Neural progenitor cell (in vitro differentiated cells): ENCODE measurements at regions not wholly inside any gene's neighbourhood (a gene's known extent, or its start where the extent isn't known, plus 50 kb on each side); places are given as distances from the start of the nearest gene placed in this dataset.

Experiments used
- DNase-seq: peaks from one replicate; pipeline ENCODE4 v3.0.0-alpha.2; 2016; ENCODE audit warnings: low spot score
- H2AFZ ChIP-seq: fragments of 200-600 bp; sonication (generic); replicated peaks from 2 replicates; pipeline ENCODE4 v1.6.1; 2016; ENCODE audit warnings: antibody characterized with exemption
- H3F3A ChIP-seq: fragments of 200-600 bp; sonication (generic); 2 replicates; pipeline ENCODE4 v1.6.1; 2016; ENCODE audit warnings: antibody characterized with exemption, low read depth
- H3K27ac ChIP-seq: fragments of 200-600 bp; sonication (generic); 2 replicates; pipeline ENCODE4 v1.5.1; 2016; ENCODE audit warnings: mild to moderate bottlenecking
- H3K27me3 ChIP-seq: fragments of 200-600 bp; sonication (generic); 2 replicates; pipeline ENCODE4 v1.6.1; 2016; ENCODE audit warnings: mild to moderate bottlenecking, moderate library complexity
- H3K36me3 ChIP-seq: fragments of 200-600 bp; sonication (generic); 2 replicates; pipeline ENCODE4 v1.5.1; 2016
- H3K4me1 ChIP-seq: fragments of 200-600 bp; sonication (generic); 2 replicates; pipeline ENCODE4 v1.6.1; 2016; ENCODE audit warnings: mixed run types
- H3K4me2 ChIP-seq: fragments of 200-600 bp; sonication (generic); 2 replicates; pipeline ENCODE4 v1.6.1; 2016
- H3K4me3 ChIP-seq: fragments of 200-600 bp; sonication (generic); 2 replicates; pipeline ENCODE4 v1.5.1; 2016
- H3K79me2 ChIP-seq: fragments of 200-600 bp; sonication (generic); 2 replicates; pipeline ENCODE4 v1.6.1; 2016; ENCODE audit warnings: low read depth
- H3K9ac ChIP-seq: fragments of 200-600 bp; sonication (generic); 2 replicates; pipeline ENCODE4 v1.6.1; 2016
- H3K9me3 ChIP-seq: fragments of 200-600 bp; sonication (generic); 2 replicates; pipeline ENCODE4 v1.5.1; 2016; ENCODE audit warnings: low read depth
- H4K20me1 ChIP-seq: fragments of 200-600 bp; sonication (generic); 2 replicates; pipeline ENCODE4 v1.6.1; 2016; ENCODE audit warnings: low read depth
- H3K27ac Mint-ChIP-seq: 3 replicates; pipeline ENCODE4 v1.8.0; 2021; ENCODE audit warnings: mixed read lengths
- H3K27me3 Mint-ChIP-seq: 2 replicates; pipeline ENCODE4 v1.8.0; 2022; ENCODE audit warnings: low read depth, mild to moderate bottlenecking, inconsistent platforms, moderate library complexity, mixed read lengths; ENCODE audit not compliant: insufficient read depth
- H3K36me3 Mint-ChIP-seq: 3 replicates; pipeline ENCODE4 v1.8.0; 2021; ENCODE audit warnings: mixed read lengths
- H3K4me1 Mint-ChIP-seq: 3 replicates; pipeline ENCODE4 v1.8.0; 2021; ENCODE audit warnings: mixed read lengths
- H3K4me3 Mint-ChIP-seq: 3 replicates; pipeline ENCODE4 v1.8.0; 2021; ENCODE audit warnings: mild to moderate bottlenecking, moderate library complexity, mixed read lengths
- H3K9me3 Mint-ChIP-seq: 3 replicates; pipeline ENCODE4 v1.8.0; 2020; ENCODE audit warnings: mixed read lengths
- CTCF ChIP-seq: fragments of 200-600 bp; sonication (generic); IDR thresholded peaks from 2 replicates; pipeline ENCODE4 v1.5.1; 2017; ENCODE audit warnings: antibody characterized with exemption, mild to moderate bottlenecking
- EZH2 ChIP-seq: fragments of 200-600 bp; sonication (generic); IDR thresholded peaks from 2 replicates; pipeline ENCODE4 v1.6.1; 2017; ENCODE audit warnings: antibody characterized with exemption, mild to moderate bottlenecking, moderate library complexity
- EZH2phosphoT487 ChIP-seq: fragments of 200-600 bp; sonication (generic); IDR thresholded peaks from 2 replicates; pipeline ENCODE4 v1.6.1; 2017; ENCODE audit warnings: antibody characterized with exemption

DNA sequence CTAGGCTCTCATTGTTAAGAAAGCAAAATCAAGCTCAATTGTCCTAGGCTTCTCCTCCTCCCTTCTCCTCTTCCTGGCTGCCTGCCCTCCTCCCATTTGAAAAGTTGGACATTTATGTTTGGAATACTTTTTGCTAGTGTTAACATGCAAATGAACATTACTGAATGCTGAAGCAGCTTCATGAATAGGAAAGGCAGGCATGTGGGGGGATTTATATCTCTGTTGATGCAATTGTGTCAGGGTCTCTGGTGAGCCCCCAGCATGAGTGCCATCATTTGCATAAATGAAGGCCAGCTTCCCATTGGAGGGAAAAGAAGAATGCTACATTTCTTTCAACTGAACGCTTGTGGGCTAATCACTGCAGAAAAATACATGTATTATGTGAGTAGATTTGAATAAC lies 160.1 kb upstream of the NDST3 start:
- H3K27me3 Mint-ChIP-seq: peaks cover 2% of the 10 kb centered on the region
- Histone ChIP-seq H3K9ac (no peak overlapping the region), H3K9me3 (no peaks in the 10 kb centered on the region), H3F3A (no peaks in the 10 kb centered on the region), H2AFZ (no peak overlapping the region), H3K27me3 (no peaks in the 10 kb centered on the region), H3K4me3 (no peak overlapping the region), H3K4me2 (no peak overlapping the region), H4K20me1 (no peaks in the 10 kb centered on the region), H3K36me3 (no peaks in the 10 kb centered on the region), H3K4me1 (no peaks in the 10 kb centered on the region), H3K27ac (no peak overlapping the region), H3K79me2 (no peaks in the 10 kb centered on the region)
- peaks cover 11% of the 10 kb centered on the region for H3K4me1 Mint-ChIP-seq
- no peak overlapping the region for H3K4me3 Mint-ChIP-seq
- no peaks in the 10 kb centered on the region for H3K9me3 Mint-ChIP-seq
- no peak for DNase-seq
- H3K27ac Mint-ChIP-seq: no peak overlapping the region
- no peak for TF ChIP-seq EZH2phosphoT487
- no peak for TF ChIP-seq EZH2
- no peak for TF ChIP-seq CTCF
- no peaks in the 10 kb centered on the region for H3K36me3 Mint-ChIP-seq

DNA sequence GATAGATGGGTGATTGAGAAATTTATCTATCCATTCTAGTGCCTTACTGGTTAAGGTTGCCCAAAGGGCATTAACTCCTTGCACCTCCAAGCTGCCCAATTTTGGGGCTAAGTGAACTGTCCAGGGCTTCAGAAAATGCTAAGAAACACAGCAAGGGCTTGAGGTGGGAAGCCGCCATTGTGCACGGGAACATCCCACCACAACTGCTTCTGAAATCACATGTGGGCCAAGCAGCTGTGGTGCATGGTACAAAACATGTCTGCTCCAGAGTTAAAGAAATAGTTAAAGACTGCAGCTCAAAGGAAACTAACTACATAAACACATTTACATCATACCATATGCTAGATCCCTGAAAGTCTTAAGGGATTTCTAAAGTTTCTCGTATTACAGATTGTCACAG lies 144.3 kb upstream of the NDST3 start:
- Histone ChIP-seq H3K79me2 (no peaks in the 10 kb centered on the region), H3K36me3 (no peaks in the 10 kb centered on the region), H3F3A (no peaks in the 10 kb centered on the region), H3K4me3 (no peak overlapping the region), H3K9me3 (no peaks in the 10 kb centered on the region), H2AFZ (peak overlapping the region; percentile 47), H3K9ac (no peak overlapping the region), H3K27ac (no peak overlapping the region), H3K27me3 (no peaks in the 10 kb centered on the region), H4K20me1 (no peaks in the 10 kb centered on the region), H3K4me2 (no peak overlapping the region), H3K4me1 (no peaks in the 10 kb centered on the region)
- DNase-seq: no peak
- no peak overlapping the region for H3K27ac Mint-ChIP-seq
- no peaks in the 10 kb centered on the region for H3K9me3 Mint-ChIP-seq
- no peaks in the 10 kb centered on the region for H3K36me3 Mint-ChIP-seq
- TF ChIP-seq EZH2phosphoT487 (no peak), EZH2 (no peak), CTCF (no peak)
- no peaks in the 10 kb centered on the region for H3K4me1 Mint-ChIP-seq
- H3K4me3 Mint-ChIP-seq: no peak overlapping the region
- H3K27me3 Mint-ChIP-seq: no peaks in the 10 kb centered on the region

DNA sequence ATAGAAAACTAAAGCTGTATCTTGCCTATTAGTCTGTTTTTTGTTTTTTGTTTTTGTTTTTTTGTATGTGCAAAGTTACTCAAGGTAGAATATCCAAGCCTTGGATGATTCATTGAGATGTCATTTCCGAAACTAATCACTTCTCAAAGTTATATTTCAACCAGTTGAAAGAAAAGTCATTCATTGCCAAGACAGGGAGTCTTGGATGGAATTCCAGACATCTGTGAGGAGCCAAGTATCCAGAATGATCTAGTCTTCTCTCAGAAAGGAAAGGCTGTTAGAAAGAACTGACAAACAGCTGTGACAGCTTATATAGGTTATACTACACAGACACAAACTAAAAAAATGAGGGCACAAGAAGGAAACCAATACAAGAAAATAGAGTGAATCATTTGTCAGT lies 141.1 kb upstream of the NDST3 start:
- no peaks in the 10 kb centered on the region for H3K9me3 ChIP-seq
- Mint-ChIP-seq H3K36me3 (no peaks in the 10 kb centered on the region), H3K9me3 (no peaks in the 10 kb centered on the region), H3K27ac (no peak overlapping the region), H3K4me3 (no peak overlapping the region), H3K4me1 (no peaks in the 10 kb centered on the region), H3K27me3 (no peaks in the 10 kb centered on the region)
- no peak overlapping the region for H3K9ac ChIP-seq
- no peaks in the 10 kb centered on the region for H3K4me1 ChIP-seq
- H3K36me3 ChIP-seq: no peaks in the 10 kb centered on the region
- no peak overlapping the region for H3K27ac ChIP-seq
- no peaks in the 10 kb centered on the region for H3K27me3 ChIP-seq
- no peak for DNase-seq
- H4K20me1 ChIP-seq: no peaks in the 10 kb centered on the region
- no peaks in the 10 kb centered on the region for H3F3A ChIP-seq
- H3K79me2 ChIP-seq: no peaks in the 10 kb centered on the region
- no peak overlapping the region for H2AFZ ChIP-seq
- H3K4me3 ChIP-seq: no peak overlapping the region
- no peak for TF ChIP-seq CTCF
- H3K4me2 ChIP-seq: no peak overlapping the region

- H3K4me2 ChIP-seq: no peak overlapping the region
- DNase-seq: no peak
- H3K4me3 ChIP-seq: no peak overlapping the region
- H3K9ac ChIP-seq: no peak overlapping the region
- H3K79me2 ChIP-seq: no peaks in the 10 kb centered on the region
- no peaks in the 10 kb centered on the region for H3K27me3 ChIP-seq
- no peak overlapping the region for H3K27ac Mint-ChIP-seq
- H3K4me3 Mint-ChIP-seq: no peak overlapping the region
- H3K9me3 ChIP-seq: no peaks in the 10 kb centered on the region
- no peak overlapping the region for H2AFZ ChIP-seq
- no peaks in the 10 kb centered on the region for H3K27me3 Mint-ChIP-seq
- TF ChIP-seq EZH2: no peak
- no peak for TF ChIP-seq CTCF
- no peak for TF ChIP-seq EZH2phosphoT487
- H3K36me3 Mint-ChIP-seq: no peaks in the 10 kb centered on the region
- no peaks in the 10 kb centered on the region for H4K20me1 ChIP-seq
- H3K9me3 Mint-ChIP-seq: no peaks in the 10 kb centered on the region
- H3K36me3 ChIP-seq: no peaks in the 10 kb centered on the region
- H3F3A ChIP-seq: no peaks in the 10 kb centered on the region
- no peak overlapping the region for H3K27ac ChIP-seq
- H3K4me1 ChIP-seq: no peaks in the 10 kb centered on the region
- no peaks in the 10 kb centered on the region for H3K4me1 Mint-ChIP-seq
Observed at GRCh38 chr4:117898496-117898895, 135.8 kb upstream of the NDST3 start.
